ENCODE measurements at regions not wholly inside any gene's neighbourhood (a gene's known extent, or its start where the extent isn't known, plus 50 kb on each side); places are given as distances from the start of the nearest gene placed in this dataset.

DNA sequence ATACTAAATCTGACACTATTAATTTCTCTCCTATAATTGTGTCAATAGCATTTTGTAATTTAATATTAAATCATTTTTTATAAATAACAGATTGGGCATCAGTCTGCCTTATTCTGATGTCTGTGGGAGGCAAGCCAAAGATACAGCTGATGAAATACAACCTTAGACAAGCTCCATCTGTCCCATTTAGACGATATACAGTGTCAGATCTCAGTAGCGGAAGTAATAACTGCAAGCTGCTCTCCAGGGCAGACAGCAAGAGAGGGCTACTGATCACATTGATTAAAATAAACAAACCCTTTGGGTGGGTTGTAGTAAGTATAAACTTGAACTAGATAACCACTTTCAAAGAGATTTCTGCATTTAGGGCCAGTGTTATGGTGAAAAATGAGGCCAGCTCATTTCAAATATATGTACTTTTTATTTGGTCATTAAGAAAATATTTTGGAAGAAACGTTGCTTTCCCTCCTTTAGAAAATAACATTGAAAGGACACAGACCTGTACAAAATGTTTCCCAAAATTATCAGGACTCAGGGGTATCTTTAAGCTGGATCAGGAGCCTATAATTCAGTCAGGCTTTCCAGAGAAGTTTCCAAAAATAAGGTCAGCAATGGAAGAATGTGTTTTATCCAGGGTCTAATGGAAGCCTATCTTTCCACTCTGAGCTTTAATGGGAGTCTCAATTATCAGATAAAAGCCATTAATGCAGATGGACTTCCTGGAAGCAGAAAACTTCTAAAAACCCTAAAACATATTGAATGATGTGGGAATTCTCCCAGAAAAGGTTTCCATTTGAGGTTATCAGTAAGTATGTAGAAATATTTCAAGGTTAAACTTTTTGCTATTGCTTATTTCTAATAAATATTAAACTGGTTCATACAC lies 1028.8 kb upstream of the IGFBP7 start:
- Mint-ChIP-seq H3K4me3 (ENCODE audit: low read depth, unreplicated experiment) (no peak overlapping the region), H3K4me1 (ENCODE audit: low read depth, unreplicated experiment) (no peaks in the 10 kb centered on the region), H3K36me3 (ENCODE audit: insufficient read depth, unreplicated experiment) (no peaks in the 10 kb centered on the region), H3K27me3 (ENCODE audit: unreplicated experiment) (no peaks in the 10 kb centered on the region), H3K9me3 (ENCODE audit: low read depth, unreplicated experiment) (no peaks in the 10 kb centered on the region), H3K27ac (ENCODE audit: unreplicated experiment) (no peak overlapping the region)
- DNase-seq = no peak
- intact Hi-C loops (cut with micrococcal nuclease; ENCODE audit: unreplicated experiment) = no loop called here
- CTCF ChIA-PET = no interaction called here
- TF ChIP-seq, protein P1, sequence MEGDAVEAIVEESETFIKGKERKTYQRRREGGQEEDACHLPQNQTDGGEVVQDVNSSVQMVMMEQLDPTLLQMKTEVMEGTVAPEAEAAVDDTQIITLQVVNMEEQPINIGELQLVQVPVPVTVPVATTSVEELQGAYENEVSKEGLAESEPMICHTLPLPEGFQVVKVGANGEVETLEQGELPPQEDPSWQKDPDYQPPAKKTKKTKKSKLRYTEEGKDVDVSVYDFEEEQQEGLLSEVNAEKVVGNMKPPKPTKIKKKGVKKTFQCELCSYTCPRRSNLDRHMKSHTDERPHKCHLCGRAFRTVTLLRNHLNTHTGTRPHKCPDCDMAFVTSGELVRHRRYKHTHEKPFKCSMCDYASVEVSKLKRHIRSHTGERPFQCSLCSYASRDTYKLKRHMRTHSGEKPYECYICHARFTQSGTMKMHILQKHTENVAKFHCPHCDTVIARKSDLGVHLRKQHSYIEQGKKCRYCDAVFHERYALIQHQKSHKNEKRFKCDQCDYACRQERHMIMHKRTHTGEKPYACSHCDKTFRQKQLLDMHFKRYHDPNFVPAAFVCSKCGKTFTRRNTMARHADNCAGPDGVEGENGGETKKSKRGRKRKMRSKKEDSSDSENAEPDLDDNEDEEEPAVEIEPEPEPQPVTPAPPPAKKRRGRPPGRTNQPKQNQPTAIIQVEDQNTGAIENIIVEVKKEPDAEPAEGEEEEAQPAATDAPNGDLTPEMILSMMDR (IDR thresholded peaks at IDR 0.05; ENCODE audit: unreplicated experiment) = no peak
- no TSS peak for BruUV-seq (replicated peaks)

DNA sequence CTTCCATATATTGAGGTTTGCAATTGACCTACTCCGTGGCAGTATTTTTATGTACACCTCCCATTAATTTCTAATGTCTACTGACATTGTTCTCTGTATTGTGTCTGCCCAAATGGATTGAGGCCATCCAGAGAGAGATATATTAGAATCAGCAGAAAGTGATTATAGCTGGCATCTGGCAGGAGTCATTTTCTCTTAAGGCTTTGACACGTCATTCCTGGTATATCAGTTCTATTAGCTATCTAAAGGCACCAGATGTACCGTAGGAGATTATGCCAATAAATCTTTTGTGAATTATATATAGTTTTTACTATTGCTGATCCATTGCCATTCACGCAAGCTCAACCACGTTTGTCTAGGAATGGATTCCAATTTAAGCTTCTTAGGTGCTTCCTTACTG lies 1026.4 kb upstream of the IGFBP7 start:
- intact Hi-C loops (cut with micrococcal nuclease; ENCODE audit: unreplicated experiment) = no loop called here
- H3K9me3 Mint-ChIP-seq (ENCODE audit: low read depth, unreplicated experiment) = no peaks in the 10 kb centered on the region
- H3K4me3 Mint-ChIP-seq (ENCODE audit: low read depth, unreplicated experiment) = no peak overlapping the region
- no peaks in the 10 kb centered on the region for H3K36me3 Mint-ChIP-seq (ENCODE audit: insufficient read depth, unreplicated experiment)
- H3K27ac Mint-ChIP-seq (ENCODE audit: unreplicated experiment) = no peak overlapping the region
- H3K27me3 Mint-ChIP-seq (ENCODE audit: unreplicated experiment) = no peaks in the 10 kb centered on the region
- DNase-seq = no peak
- no TSS peak for BruUV-seq (replicated peaks)
- CTCF ChIA-PET = no interaction called here
- H3K4me1 Mint-ChIP-seq (ENCODE audit: low read depth, unreplicated experiment) = no peaks in the 10 kb centered on the region
- TF ChIP-seq, protein P1 (IDR thresholded peaks at IDR 0.05; ENCODE audit: unreplicated experiment) = no peak

DNA sequence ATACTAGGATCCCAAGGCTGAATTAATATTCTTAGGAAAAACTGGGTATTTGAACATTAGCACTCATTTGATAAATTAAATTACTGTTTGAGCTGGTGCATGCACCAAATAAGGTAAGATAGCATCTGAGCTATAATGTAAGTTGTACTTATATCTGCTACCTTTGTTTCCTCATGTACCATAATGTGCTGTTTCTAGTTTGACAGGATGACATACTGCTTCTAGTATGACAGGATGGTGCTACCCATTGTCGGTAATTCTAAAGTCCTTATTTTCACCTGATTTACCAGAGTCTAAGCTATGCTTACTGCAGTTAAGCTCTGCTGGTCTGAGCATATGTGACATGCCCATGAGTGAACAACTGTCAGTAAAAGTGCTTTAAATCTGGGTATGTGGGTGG lies 1017.5 kb upstream of the IGFBP7 start:
- Mint-ChIP-seq H3K4me1 (ENCODE audit: low read depth, unreplicated experiment) (no peaks in the 10 kb centered on the region), H3K9me3 (ENCODE audit: low read depth, unreplicated experiment) (no peaks in the 10 kb centered on the region), H3K36me3 (ENCODE audit: insufficient read depth, unreplicated experiment) (no peaks in the 10 kb centered on the region), H3K4me3 (ENCODE audit: low read depth, unreplicated experiment) (no peak overlapping the region), H3K27me3 (ENCODE audit: unreplicated experiment) (no peaks in the 10 kb centered on the region), H3K27ac (ENCODE audit: unreplicated experiment) (no peak overlapping the region)
- no TSS peak for BruUV-seq (replicated peaks)
- intact Hi-C loops (cut with micrococcal nuclease; ENCODE audit: unreplicated experiment) = no loop called here
- TF ChIP-seq, protein P1 (IDR thresholded peaks at IDR 0.05; ENCODE audit: unreplicated experiment) = no peak
- DNase-seq = no peak
- CTCF ChIA-PET = no interaction called here

DNA sequence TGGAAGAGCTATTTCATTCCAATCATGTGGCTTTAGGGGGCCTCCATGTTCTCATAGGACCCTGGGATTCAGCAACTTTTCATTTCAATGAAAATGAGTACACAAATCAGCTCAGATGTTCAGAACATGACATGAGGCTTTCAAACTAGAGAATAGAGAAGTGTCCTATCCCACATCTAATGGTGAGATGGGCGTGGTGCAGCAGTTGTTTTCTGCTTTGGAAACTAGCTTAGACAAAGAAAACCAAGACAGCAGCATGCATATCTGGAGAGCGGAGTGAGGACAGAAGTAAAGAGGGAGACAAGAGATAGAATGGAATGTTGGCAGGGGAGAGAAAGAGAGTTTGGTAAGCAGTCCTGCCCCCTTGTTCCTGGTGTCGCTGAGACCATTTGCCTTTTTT lies 1009.1 kb upstream of the IGFBP7 start:
- CTCF ChIA-PET = interaction anchor here (0.8 kb wide), 1 partner anchor 163 kb away, joined by 3 read pairs; no protein-coding TSS in a partner anchor
- TF ChIP-seq, protein P1 (IDR thresholded peaks at IDR 0.05; ENCODE audit: unreplicated experiment) = no peak
- DNase-seq = no peak
- peaks cover 7% of the 10 kb centered on the region for H3K9me3 Mint-ChIP-seq (ENCODE audit: low read depth, unreplicated experiment)
- H3K27ac Mint-ChIP-seq (ENCODE audit: unreplicated experiment) = no peak overlapping the region
- no peaks in the 10 kb centered on the region for H3K27me3 Mint-ChIP-seq (ENCODE audit: unreplicated experiment)
- no peaks in the 10 kb centered on the region for H3K36me3 Mint-ChIP-seq (ENCODE audit: insufficient read depth, unreplicated experiment)
- no peak overlapping the region for H3K4me3 Mint-ChIP-seq (ENCODE audit: low read depth, unreplicated experiment)
- H3K4me1 Mint-ChIP-seq (ENCODE audit: low read depth, unreplicated experiment) = no peaks in the 10 kb centered on the region
- intact Hi-C loops (cut with micrococcal nuclease; ENCODE audit: unreplicated experiment) = no loop called here
- BruUV-seq (replicated peaks) = no TSS peak

All from Calu3 (cell line).